ENCODE measurements at regions not wholly inside any gene's neighbourhood (a gene's known extent, or its start where the extent isn't known, plus 50 kb on each side); places are given as distances from the start of the nearest gene placed in this dataset.

DNA sequence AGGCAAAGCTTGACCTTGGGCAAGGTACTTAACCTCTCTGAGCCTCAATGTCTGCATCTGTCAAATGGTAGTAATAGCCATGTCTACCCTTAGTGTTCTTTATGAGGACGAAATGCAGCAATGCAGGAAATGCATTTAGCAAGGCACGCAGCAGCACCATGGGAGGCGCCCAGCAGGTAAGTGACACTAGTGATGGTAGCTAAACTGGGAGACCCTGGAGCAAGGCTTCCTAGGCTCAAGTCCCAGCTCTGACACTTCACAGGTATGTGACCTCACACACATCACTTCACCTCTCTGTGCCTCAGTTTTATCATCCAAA, 289.0 kb downstream of the RRAGC start:
- TF ChIP-seq SPI1 (IDR thresholded peaks at IDR 0.05; ENCODE audit: borderline replicate concordance, low read depth) (no peak), GABPA (IDR thresholded peaks at IDR 0.05; ENCODE audit: low read depth) (no peak), POLR2AphosphoS5 (IDR thresholded peaks at IDR 0.05; ENCODE audit: low read depth) (no peak)
- TF ChIP-seq, protein P1, sequence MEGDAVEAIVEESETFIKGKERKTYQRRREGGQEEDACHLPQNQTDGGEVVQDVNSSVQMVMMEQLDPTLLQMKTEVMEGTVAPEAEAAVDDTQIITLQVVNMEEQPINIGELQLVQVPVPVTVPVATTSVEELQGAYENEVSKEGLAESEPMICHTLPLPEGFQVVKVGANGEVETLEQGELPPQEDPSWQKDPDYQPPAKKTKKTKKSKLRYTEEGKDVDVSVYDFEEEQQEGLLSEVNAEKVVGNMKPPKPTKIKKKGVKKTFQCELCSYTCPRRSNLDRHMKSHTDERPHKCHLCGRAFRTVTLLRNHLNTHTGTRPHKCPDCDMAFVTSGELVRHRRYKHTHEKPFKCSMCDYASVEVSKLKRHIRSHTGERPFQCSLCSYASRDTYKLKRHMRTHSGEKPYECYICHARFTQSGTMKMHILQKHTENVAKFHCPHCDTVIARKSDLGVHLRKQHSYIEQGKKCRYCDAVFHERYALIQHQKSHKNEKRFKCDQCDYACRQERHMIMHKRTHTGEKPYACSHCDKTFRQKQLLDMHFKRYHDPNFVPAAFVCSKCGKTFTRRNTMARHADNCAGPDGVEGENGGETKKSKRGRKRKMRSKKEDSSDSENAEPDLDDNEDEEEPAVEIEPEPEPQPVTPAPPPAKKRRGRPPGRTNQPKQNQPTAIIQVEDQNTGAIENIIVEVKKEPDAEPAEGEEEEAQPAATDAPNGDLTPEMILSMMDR (IDR thresholded peaks at IDR 0.05; ENCODE audit: insufficient read depth, low read length), result no peak
- TF ChIP-seq, protein P2, sequence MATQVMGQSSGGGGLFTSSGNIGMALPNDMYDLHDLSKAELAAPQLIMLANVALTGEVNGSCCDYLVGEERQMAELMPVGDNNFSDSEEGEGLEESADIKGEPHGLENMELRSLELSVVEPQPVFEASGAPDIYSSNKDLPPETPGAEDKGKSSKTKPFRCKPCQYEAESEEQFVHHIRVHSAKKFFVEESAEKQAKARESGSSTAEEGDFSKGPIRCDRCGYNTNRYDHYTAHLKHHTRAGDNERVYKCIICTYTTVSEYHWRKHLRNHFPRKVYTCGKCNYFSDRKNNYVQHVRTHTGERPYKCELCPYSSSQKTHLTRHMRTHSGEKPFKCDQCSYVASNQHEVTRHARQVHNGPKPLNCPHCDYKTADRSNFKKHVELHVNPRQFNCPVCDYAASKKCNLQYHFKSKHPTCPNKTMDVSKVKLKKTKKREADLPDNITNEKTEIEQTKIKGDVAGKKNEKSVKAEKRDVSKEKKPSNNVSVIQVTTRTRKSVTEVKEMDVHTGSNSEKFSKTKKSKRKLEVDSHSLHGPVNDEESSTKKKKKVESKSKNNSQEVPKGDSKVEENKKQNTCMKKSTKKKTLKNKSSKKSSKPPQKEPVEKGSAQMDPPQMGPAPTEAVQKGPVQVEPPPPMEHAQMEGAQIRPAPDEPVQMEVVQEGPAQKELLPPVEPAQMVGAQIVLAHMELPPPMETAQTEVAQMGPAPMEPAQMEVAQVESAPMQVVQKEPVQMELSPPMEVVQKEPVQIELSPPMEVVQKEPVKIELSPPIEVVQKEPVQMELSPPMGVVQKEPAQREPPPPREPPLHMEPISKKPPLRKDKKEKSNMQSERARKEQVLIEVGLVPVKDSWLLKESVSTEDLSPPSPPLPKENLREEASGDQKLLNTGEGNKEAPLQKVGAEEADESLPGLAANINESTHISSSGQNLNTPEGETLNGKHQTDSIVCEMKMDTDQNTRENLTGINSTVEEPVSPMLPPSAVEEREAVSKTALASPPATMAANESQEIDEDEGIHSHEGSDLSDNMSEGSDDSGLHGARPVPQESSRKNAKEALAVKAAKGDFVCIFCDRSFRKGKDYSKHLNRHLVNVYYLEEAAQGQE (IDR thresholded peaks at IDR 0.05; ENCODE audit: insufficient replicate concordance, low read depth), result no peak
- H3K27me3 ChIP-seq (ENCODE audit: insufficient read depth, poor library complexity, severe bottlenecking), result peaks cover 4% of the 10 kb centered on the region
- no peak overlapping the region for H3K27ac ChIP-seq (replicated peaks)

DNA sequence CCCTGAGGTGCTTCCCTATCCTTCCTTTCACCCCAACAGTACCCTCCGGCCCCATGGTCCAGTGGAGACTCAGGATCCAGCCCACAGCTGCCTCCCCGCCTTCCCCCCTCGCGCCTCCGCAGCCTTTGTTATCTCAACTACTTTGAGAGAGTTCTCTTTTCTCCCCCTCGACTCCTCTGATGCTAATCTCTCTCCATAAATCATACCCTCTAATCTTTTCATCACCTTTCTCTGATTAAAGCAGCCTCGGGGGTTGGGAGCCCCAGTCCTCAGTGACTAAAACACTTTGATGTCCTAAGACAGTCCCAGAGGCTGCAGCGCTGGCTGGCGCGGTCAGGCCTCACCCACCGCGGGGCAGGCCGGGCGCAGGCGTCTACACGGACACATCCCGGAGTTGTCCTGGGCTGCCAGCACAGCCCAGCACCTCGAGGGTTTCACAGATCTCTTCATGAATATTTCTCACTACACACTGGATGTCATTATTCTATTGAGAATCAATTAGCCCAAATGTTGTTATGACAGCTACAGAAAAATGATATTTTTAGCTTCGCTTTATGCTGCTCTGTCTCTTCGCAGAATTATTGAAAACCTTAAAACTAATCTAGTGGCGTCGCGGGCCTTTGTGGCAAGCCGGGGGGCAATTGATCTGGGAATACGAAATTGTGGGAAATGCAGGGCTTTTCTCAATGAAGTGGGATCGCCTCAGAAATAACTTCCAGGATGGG, 289.5 kb downstream of the RRAGC start:
- Histone ChIP-seq H3K4me3 (replicated peaks; ENCODE audit: insufficient read depth, low read length) (no peak overlapping the region), H3K27me3 (ENCODE audit: insufficient read depth, poor library complexity, severe bottlenecking) (peaks cover 4% of the 10 kb centered on the region), H3K27ac (replicated peaks) (no peak overlapping the region)
- no peak for DNase-seq (ENCODE audit: low read depth in 1 of 2, low spot score in 1 of 2)
- TF ChIP-seq, protein P1 (IDR thresholded peaks at IDR 0.05; ENCODE audit: insufficient read depth, low read length), result no peak
- TF ChIP-seq GABPA (IDR thresholded peaks at IDR 0.05; ENCODE audit: low read depth), result no peak
- TF ChIP-seq, protein P2 (IDR thresholded peaks at IDR 0.05; ENCODE audit: insufficient replicate concordance, low read depth), result no peak
- no peak for TF ChIP-seq POLR2AphosphoS5 (IDR thresholded peaks at IDR 0.05; ENCODE audit: low read depth)
- TF ChIP-seq SPI1 (IDR thresholded peaks at IDR 0.05; ENCODE audit: borderline replicate concordance, low read depth), result no peak

More for the DNA sequence above, 289.0 kb downstream of the RRAGC start:
- no peak for DNase-seq (ENCODE audit: low read depth in 1 of 2, low spot score in 1 of 2)
- H3K4me3 ChIP-seq (replicated peaks; ENCODE audit: insufficient read depth, low read length), result no peak overlapping the region

DNA sequence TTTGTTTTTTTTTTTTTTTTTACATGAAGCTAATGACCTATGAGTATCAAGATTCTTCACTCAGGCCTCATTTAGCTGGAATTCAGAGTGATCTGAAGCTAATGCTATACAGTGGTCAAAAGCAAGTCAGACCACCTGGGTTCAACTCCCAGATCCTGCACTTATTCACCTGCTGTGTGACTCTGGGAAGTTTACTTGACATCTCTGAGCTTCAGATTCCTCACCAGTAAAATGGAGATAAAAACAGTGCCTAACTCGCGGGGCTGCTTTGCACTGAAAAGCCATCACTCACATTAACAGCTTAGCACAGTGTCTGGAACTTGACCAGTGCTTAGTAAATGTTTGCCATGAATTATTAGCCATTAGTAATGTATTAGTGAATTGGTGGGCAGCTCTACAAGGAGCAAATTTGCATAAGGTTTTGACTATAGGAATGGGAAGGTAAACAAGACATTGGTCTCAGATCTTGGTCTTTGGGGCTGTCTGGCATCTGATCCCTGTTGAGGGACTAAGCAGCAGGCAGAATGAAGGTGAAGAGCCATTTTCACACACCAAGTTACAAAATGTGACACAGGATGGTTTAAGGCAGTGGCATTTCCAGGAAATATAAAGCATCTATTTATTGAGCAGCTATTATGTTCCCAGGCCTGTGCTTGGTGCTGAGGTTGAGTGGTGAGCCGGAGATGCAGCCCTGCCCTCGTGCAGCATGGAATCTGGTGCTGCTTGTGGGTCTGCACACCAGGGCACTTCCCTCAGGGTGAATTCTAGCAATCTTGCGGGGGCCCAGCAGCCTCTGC, 291.3 kb downstream of the RRAGC start:
- Histone ChIP-seq H3K27ac (replicated peaks) (no peak overlapping the region), H3K27me3 (ENCODE audit: insufficient read depth, poor library complexity, severe bottlenecking) (peaks cover 4% of the 10 kb centered on the region), H3K4me3 (replicated peaks; ENCODE audit: insufficient read depth, low read length) (no peak overlapping the region)
- DNase-seq (ENCODE audit: low read depth in 1 of 2, low spot score in 1 of 2), result no peak
- TF ChIP-seq POLR2AphosphoS5 (IDR thresholded peaks at IDR 0.05; ENCODE audit: low read depth), result no peak
- TF ChIP-seq, protein P2 (IDR thresholded peaks at IDR 0.05; ENCODE audit: insufficient replicate concordance, low read depth), result no peak

Data from HL-60 (cell line).